Hepatocyte (in vitro differentiated cells): ENCODE measurements at regions not wholly inside any gene's neighbourhood (a gene's known extent, or its start where the extent isn't known, plus 50 kb on each side); places are given as distances from the start of the nearest gene placed in this dataset.

Experiments
- DNase-seq: peaks from one replicate; pipeline ENCODE4 v3.0.0-alpha.2; 2016; ENCODE audit warnings: low spot score
- H2AFZ ChIP-seq: fragments of 200-600 bp; sonication (generic); 2 replicates; pipeline ENCODE4 v1.6.0; 2016; ENCODE audit warnings: antibody characterized with exemption, mild to moderate bottlenecking
- H3K27ac ChIP-seq: fragments of 200-600 bp; sonication (generic); 2 replicates; pipeline ENCODE4 v1.5.1; 2016; ENCODE audit warnings: mild to moderate bottlenecking
- H3K27me3 ChIP-seq: fragments of 200-600 bp; sonication (generic); 2 replicates; pipeline ENCODE4 v1.6.1; 2016
- H3K36me3 ChIP-seq: fragments of 200-600 bp; sonication (generic); replicated peaks from 2 replicates; pipeline ENCODE4 v1.5.1; 2016; ENCODE audit warnings: low read depth; ENCODE audit not compliant: insufficient read depth
- H3K4me1 ChIP-seq: fragments of 200-600 bp; sonication (generic); 2 replicates; pipeline ENCODE4 v1.5.1; 2016; ENCODE audit warnings: mild to moderate bottlenecking, moderate library complexity; ENCODE audit not compliant: insufficient read depth
- H3K4me2 ChIP-seq: fragments of 200-600 bp; sonication (generic); 2 replicates; pipeline ENCODE4 v1.6.0; 2016
- H3K4me3 ChIP-seq: fragments of 200-600 bp; sonication (generic); 2 replicates; pipeline ENCODE4 v1.5.1; 2016; ENCODE audit warnings: mild to moderate bottlenecking
- H3K79me2 ChIP-seq: fragments of 200-600 bp; sonication (generic); 2 replicates; pipeline ENCODE4 v1.6.0; 2017; ENCODE audit warnings: mild to moderate bottlenecking
- H3K9me2 ChIP-seq: fragments of 200-600 bp; sonication (generic); replicated peaks from 2 replicates; pipeline ENCODE4 v1.6.0; 2017; ENCODE audit warnings: mild to moderate bottlenecking; ENCODE audit not compliant: insufficient read depth
- H3K9me3 ChIP-seq: fragments of 200-600 bp; sonication (generic); 2 replicates; pipeline ENCODE4 v1.5.1; 2016; ENCODE audit warnings: low read depth, mild to moderate bottlenecking
- H4K20me1 ChIP-seq: fragments of 200-600 bp; sonication (generic); 2 replicates; pipeline ENCODE4 v1.6.0; 2016; ENCODE audit warnings: mild to moderate bottlenecking; ENCODE audit not compliant: insufficient read depth, poor library complexity, severe bottlenecking
- CTCF ChIP-seq: fragments of 200-600 bp; sonication (generic); IDR thresholded peaks from 2 replicates; pipeline ENCODE4 v1.5.1; 2016; ENCODE audit warnings: antibody characterized with exemption, mild to moderate bottlenecking; ENCODE audit not compliant: poor library complexity
- EZH2 ChIP-seq: fragments of 200-600 bp; sonication (generic); IDR thresholded peaks from 2 replicates; pipeline ENCODE4 v1.6.1; 2016; ENCODE audit warnings: antibody characterized with exemption, mild to moderate bottlenecking, borderline replicate concordance
- EZH2phosphoT487 ChIP-seq: fragments of 200-600 bp; sonication (generic); IDR thresholded peaks from one replicate; pipeline ENCODE4 v1.6.1; 2018; ENCODE audit warnings: antibody characterized with exemption, mild to moderate bottlenecking, low read depth, moderate library complexity; ENCODE audit not compliant: unreplicated experiment, severe bottlenecking
- WGBS: methylation state at CpG from one replicate; pipeline ENCODE4 v1.1.6; 2016; ENCODE audit warnings: low lambda C conversion rate; ENCODE audit errors: missing lambda C conversion rate; 5-methylcytosine and 5-hydroxymethylcytosine counted together

GRCh38 chr21:15566703-15567102, 163.1 kb upstream of the USP25 start:
- no peak for DNase-seq
- H3K27me3 ChIP-seq = no peaks in the 10 kb centered on the region
- H3K27ac ChIP-seq = no peak overlapping the region
- WGBS = 40% methylated on average over 1 of the region's 1 CpG
- no peaks in the 10 kb centered on the region for H3K9me3 ChIP-seq
- H3K4me1 ChIP-seq = peaks cover 7% of the 10 kb centered on the region
- H3K36me3 ChIP-seq = no peaks in the 10 kb centered on the region
- H2AFZ ChIP-seq = no peak overlapping the region
- H3K79me2 ChIP-seq = no peaks in the 10 kb centered on the region
- TF ChIP-seq CTCF (no peak), EZH2 (no peak), EZH2phosphoT487 (no peak)
- H4K20me1 ChIP-seq = no peaks in the 10 kb centered on the region
- no peak overlapping the region for H3K4me3 ChIP-seq
- no peaks in the 10 kb centered on the region for H3K9me2 ChIP-seq
- no peak overlapping the region for H3K4me2 ChIP-seq

GRCh38 chr21:15567191-15567590, 162.6 kb upstream of the USP25 start:
- no peaks in the 10 kb centered on the region for H3K79me2 ChIP-seq

GRCh38 chr21:15568516-15568915, 161.3 kb upstream of the USP25 start:
- H3K27ac ChIP-seq = no peak overlapping the region
- no peaks in the 10 kb centered on the region for H4K20me1 ChIP-seq
- TF ChIP-seq EZH2phosphoT487 = no peak
- no peak for TF ChIP-seq CTCF
- no peak for TF ChIP-seq EZH2
- peaks cover 7% of the 10 kb centered on the region for H3K4me1 ChIP-seq
- no peaks in the 10 kb centered on the region for H3K9me2 ChIP-seq
- DNase-seq = no peak
- H2AFZ ChIP-seq = no peak overlapping the region
- no peaks in the 10 kb centered on the region for H3K9me3 ChIP-seq
- H3K4me3 ChIP-seq = no peak overlapping the region
- H3K27me3 ChIP-seq = no peaks in the 10 kb centered on the region
- H3K4me2 ChIP-seq = no peak overlapping the region
- no peaks in the 10 kb centered on the region for H3K36me3 ChIP-seq
- no peaks in the 10 kb centered on the region for H3K79me2 ChIP-seq

More at GRCh38 chr21:15567191-15567590, 162.6 kb upstream of the USP25 start:
- H4K20me1 ChIP-seq = no peaks in the 10 kb centered on the region
- H2AFZ ChIP-seq = no peak overlapping the region
- H3K27ac ChIP-seq = no peak overlapping the region
- peaks cover 7% of the 10 kb centered on the region for H3K4me1 ChIP-seq
- no peaks in the 10 kb centered on the region for H3K9me2 ChIP-seq
- H3K36me3 ChIP-seq = no peaks in the 10 kb centered on the region
- H3K4me3 ChIP-seq = no peak overlapping the region
- DNase-seq = no peak
- no peaks in the 10 kb centered on the region for H3K9me3 ChIP-seq
- TF ChIP-seq EZH2 (no peak), CTCF (no peak), EZH2phosphoT487 (no peak)
- no peak overlapping the region for H3K4me2 ChIP-seq
- H3K27me3 ChIP-seq = no peaks in the 10 kb centered on the region

- Histone ChIP-seq H4K20me1 (no peaks in the 10 kb centered on the region), H3K4me3 (no peak overlapping the region), H3K79me2 (no peaks in the 10 kb centered on the region), H3K27me3 (no peaks in the 10 kb centered on the region), H3K27ac (peak overlapping the region; percentile 81), H3K4me1 (peaks cover 5% of the 10 kb centered on the region), H3K9me2 (no peaks in the 10 kb centered on the region), H3K36me3 (no peaks in the 10 kb centered on the region), H3K4me2 (peak overlapping the region; percentile 31), H2AFZ (no peak overlapping the region), H3K9me3 (no peaks in the 10 kb centered on the region)
- WGBS = 71% methylated on average over 4 of the region's 4 CpGs
- DNase-seq = peak; percentile 48
- TF ChIP-seq EZH2phosphoT487 (no peak), CTCF (no peak), EZH2 (no peak)
Observed at GRCh38 chr21:15586752-15587427, 142.9 kb upstream of the USP25 start.
